ENCODE measurements at regions not wholly inside any gene's neighbourhood (a gene's known extent, or its start where the extent isn't known, plus 50 kb on each side); places are given as distances from the start of the nearest gene placed in this dataset.

GRCh38 chr5:135704616-135705015, 125.8 kb upstream of the CXCL14 start:
- no peak for DNase-seq (ENCODE audit: low spot score)
- H3K9me3 ChIP-seq (ENCODE audit: control insufficient read depth in 4 of 4, low read length in 3 of 4), result no peaks in the 10 kb centered on the region
- 71% methylated on average over 2 of the region's 2 CpGs for WGBS
- H3K9ac ChIP-seq (ENCODE audit: low read depth in 1 of 2, low read length in 2 of 2), result no peak overlapping the region
- H3K27me3 ChIP-seq (ENCODE audit: control insufficient read depth in 4 of 4, insufficient read depth in 4 of 4, low read length in 3 of 4), result no peaks in the 10 kb centered on the region
- no peak overlapping the region for H3K4me3 ChIP-seq (ENCODE audit: low read depth in 1 of 3, low read length in 3 of 3)
- no peaks in the 10 kb centered on the region for H3K36me3 ChIP-seq (ENCODE audit: control insufficient read depth in 4 of 4, insufficient read depth in 3 of 4, low read depth in 1 of 4, low read length in 3 of 4)
- no peak overlapping the region for H3K27ac ChIP-seq (ENCODE audit: low read depth in 1 of 2, low read length in 2 of 2)
- no peak for TF ChIP-seq NR2F2 (IDR thresholded peaks at IDR 0.05)
- no peak for TF ChIP-seq TAF1 (conservative IDR thresholded peaks at IDR 0.05)
- no peak for TF ChIP-seq FOXA2 (IDR thresholded peaks at IDR 0.05)
- TF ChIP-seq MAX (IDR thresholded peaks at IDR 0.05), result no peak
- no peak for TF ChIP-seq HNF4A (conservative IDR thresholded peaks at IDR 0.05)
- no peak for TF ChIP-seq SP1 (IDR thresholded peaks at IDR 0.05)
- no peak for TF ChIP-seq REST (IDR thresholded peaks at IDR 0.05)
- TF ChIP-seq YY1 (IDR thresholded peaks at IDR 0.05), result no peak
- TF ChIP-seq GABPA (IDR thresholded peaks at IDR 0.05 in 1 of 2, conservative IDR thresholded peaks at IDR 0.05 in 1 of 2), result no peak
- no peak for TF ChIP-seq CTCF (IDR thresholded peaks at IDR 0.05; ENCODE audit: low read depth, low read length, missing input control)
- TF ChIP-seq ATF3 (IDR thresholded peaks at IDR 0.05), result no peak
- no peak for TF ChIP-seq ZBTB33 (IDR thresholded peaks at IDR 0.05)
- TF ChIP-seq HNF4G (IDR thresholded peaks at IDR 0.05), result no peak
- no peak for TF ChIP-seq FOXA1 (IDR thresholded peaks at IDR 0.05)
- TF ChIP-seq EGR1 (IDR thresholded peaks at IDR 0.05; ENCODE audit: low read depth in 2 of 2), result no peak
- no peak for TF ChIP-seq RXRA (IDR thresholded peaks at IDR 0.05)
- no peak for TF ChIP-seq JUND (IDR thresholded peaks at IDR 0.05)
- no peak for TF ChIP-seq RAD21 (IDR thresholded peaks at IDR 0.05)
- no peaks in the 10 kb centered on the region for H3K4me1 ChIP-seq (ENCODE audit: control insufficient read depth in 4 of 4, insufficient read depth in 4 of 4, low read length in 3 of 4)

All from liver (tissue), 8 donors.